PC-9 (cell line): ENCODE measurements at regions not wholly inside any gene's neighbourhood (a gene's known extent, or its start where the extent isn't known, plus 50 kb on each side); places are given as distances from the start of the nearest gene placed in this dataset.

Experiments
- BruUV-seq: library from RNA; stranded (reverse); fragments of 400-500 nt; replicated peaks from 2 replicates; lab custom pipeline; 2021; lab: Mats Ljungman, UMichigan
- CTCF ChIA-PET: fragments of 300-600 bp; sonication (Branson Sonifier 250); formaldehyde crosslinking; loops from one replicate; lab custom pipeline; 2022; ENCODE audit warnings: antibody characterized with exemption; lab: Charles Lee
- POLR2A ChIA-PET: fragments of 300-600 bp; sonication (Branson Sonifier 250); formaldehyde crosslinking; loops from one replicate; lab custom pipeline; 2022; ENCODE audit warnings: antibody characterized with exemption; ENCODE audit not compliant: unreplicated experiment; lab: Charles Lee
- DNase-seq, 2 experiments: peaks; one replicate each; pipeline versions ENCODE4 v3.0.0 to v3.0.0-alpha.2; 2015 to 2022; ENCODE audit warnings: mixed read lengths in 1 of 2
- H2AFZ ChIP-seq: fragments of 200-600 bp; sonication (generic); 2 replicates; pipeline ENCODE4 v1.8.1; 2017; ENCODE audit warnings: antibody characterized with exemption
- H3F3A ChIP-seq: fragments of 200-600 bp; sonication (generic); 2 replicates; pipeline ENCODE4 v1.8.1; 2017; ENCODE audit warnings: antibody characterized with exemption, mild to moderate bottlenecking, low read depth; ENCODE audit not compliant: insufficient read depth
- H3K27ac ChIP-seq: fragments of 200-600 bp; sonication (generic); 2 replicates; pipeline ENCODE4 v1.6.1; 2016; ENCODE audit warnings: mixed run types
- H3K27me3 ChIP-seq: fragments of 200-600 bp; sonication (generic); 2 replicates; pipeline ENCODE4 v1.6.1; 2016; ENCODE audit warnings: low read depth, mixed run types; ENCODE audit not compliant: insufficient read depth
- H3K36me3 ChIP-seq: fragments of 200-600 bp; sonication (generic); 2 replicates; pipeline ENCODE4 v1.6.1; 2016; ENCODE audit warnings: low read depth, mixed run types
- H3K4me1 ChIP-seq: fragments of 200-600 bp; sonication (generic); replicated peaks from 2 replicates; pipeline ENCODE4 v1.6.1; 2016; ENCODE audit warnings: mixed run types; ENCODE audit not compliant: insufficient read depth
- H3K4me2 ChIP-seq: fragments of 200-600 bp; sonication (generic); 2 replicates; pipeline ENCODE4 v1.6.1; 2017; ENCODE audit warnings: mixed run types
- H3K4me3 ChIP-seq: fragments of 200-600 bp; sonication (generic); 2 replicates; pipeline ENCODE4 v1.6.1; 2016; ENCODE audit warnings: mixed run types
- H3K79me2 ChIP-seq: fragments of 200-600 bp; sonication (generic); 2 replicates; pipeline ENCODE4 v1.6.1; 2017; ENCODE audit warnings: low read depth, mixed run types
- H3K9me2 ChIP-seq: fragments of 200-600 bp; sonication (generic); 2 replicates; pipeline ENCODE4 v1.8.1; 2017; ENCODE audit warnings: mild to moderate bottlenecking; ENCODE audit not compliant: insufficient read depth
- H3K9me3 ChIP-seq: fragments of 200-600 bp; sonication (generic); 2 replicates; pipeline ENCODE4 v1.8.1; 2016; ENCODE audit warnings: low read depth; ENCODE audit not compliant: insufficient read depth
- H4K20me1 ChIP-seq: fragments of 200-600 bp; sonication (generic); 2 replicates; pipeline ENCODE4 v1.8.1; 2017; ENCODE audit not compliant: insufficient read depth
- EZH2 ChIP-seq: fragments of 200-600 bp; sonication (generic); IDR thresholded peaks from 2 replicates; pipeline ENCODE4 v1.8.0; 2017; ENCODE audit warnings: antibody characterized with exemption, low read depth
- intact Hi-C: fragments of 100-400 bp; cut with micrococcal nuclease; formaldehyde crosslinking; loops from one replicate; pipeline ENCODE4 v1.10.0; 2022; ENCODE audit not compliant: unreplicated experiment
- TF ChIP-seq, protein P1 (sequence below): fragments of 200-600 bp; sonication (generic); conservative IDR thresholded peaks from 2 replicates; pipeline ENCODE4 v1.6.1; 2017; ENCODE audit warnings: mixed run types, antibody characterized with exemption, mild to moderate bottlenecking, moderate library complexity

DNA sequence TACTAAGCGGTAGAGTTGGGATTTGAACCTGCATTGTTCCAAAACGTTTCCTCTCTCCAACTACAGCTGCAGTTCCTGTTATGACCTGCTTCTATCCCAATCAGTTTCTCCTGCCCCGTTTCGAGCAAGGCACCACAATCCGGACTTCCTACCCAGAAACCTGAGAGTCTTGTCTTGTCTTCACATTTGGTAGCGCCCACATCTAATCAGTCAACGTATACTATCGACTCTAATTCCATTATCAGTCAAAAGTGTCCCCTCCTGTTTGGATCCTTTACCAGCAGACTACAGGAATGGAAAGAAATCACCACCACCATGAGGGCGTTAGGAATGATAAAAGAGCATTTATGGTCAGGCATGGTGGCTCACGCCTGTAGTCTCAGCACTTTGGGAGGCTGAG is 124.6 kb downstream of the AXIN2 start:
- no TSS peak for BruUV-seq
- ChIA-PET CTCF (no interaction called here), POLR2A (no interaction called here)
- Histone ChIP-seq H3K27ac (no peak overlapping the region), H3F3A (no peaks in the 10 kb centered on the region), H3K4me3 (no peak overlapping the region), H3K9me3 (no peaks in the 10 kb centered on the region), H2AFZ (no peak overlapping the region), H3K4me2 (no peak overlapping the region), H4K20me1 (no peaks in the 10 kb centered on the region), H3K27me3 (no peaks in the 10 kb centered on the region), H3K4me1 (no peaks in the 10 kb centered on the region), H3K9me2 (no peaks in the 10 kb centered on the region), H3K36me3 (no peaks in the 10 kb centered on the region), H3K79me2 (no peaks in the 10 kb centered on the region)
- DNase-seq: no peak
- intact Hi-C loops: no loop called here
- TF ChIP-seq, protein P1, sequence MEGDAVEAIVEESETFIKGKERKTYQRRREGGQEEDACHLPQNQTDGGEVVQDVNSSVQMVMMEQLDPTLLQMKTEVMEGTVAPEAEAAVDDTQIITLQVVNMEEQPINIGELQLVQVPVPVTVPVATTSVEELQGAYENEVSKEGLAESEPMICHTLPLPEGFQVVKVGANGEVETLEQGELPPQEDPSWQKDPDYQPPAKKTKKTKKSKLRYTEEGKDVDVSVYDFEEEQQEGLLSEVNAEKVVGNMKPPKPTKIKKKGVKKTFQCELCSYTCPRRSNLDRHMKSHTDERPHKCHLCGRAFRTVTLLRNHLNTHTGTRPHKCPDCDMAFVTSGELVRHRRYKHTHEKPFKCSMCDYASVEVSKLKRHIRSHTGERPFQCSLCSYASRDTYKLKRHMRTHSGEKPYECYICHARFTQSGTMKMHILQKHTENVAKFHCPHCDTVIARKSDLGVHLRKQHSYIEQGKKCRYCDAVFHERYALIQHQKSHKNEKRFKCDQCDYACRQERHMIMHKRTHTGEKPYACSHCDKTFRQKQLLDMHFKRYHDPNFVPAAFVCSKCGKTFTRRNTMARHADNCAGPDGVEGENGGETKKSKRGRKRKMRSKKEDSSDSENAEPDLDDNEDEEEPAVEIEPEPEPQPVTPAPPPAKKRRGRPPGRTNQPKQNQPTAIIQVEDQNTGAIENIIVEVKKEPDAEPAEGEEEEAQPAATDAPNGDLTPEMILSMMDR: no peak
- TF ChIP-seq EZH2: no peak

DNA sequence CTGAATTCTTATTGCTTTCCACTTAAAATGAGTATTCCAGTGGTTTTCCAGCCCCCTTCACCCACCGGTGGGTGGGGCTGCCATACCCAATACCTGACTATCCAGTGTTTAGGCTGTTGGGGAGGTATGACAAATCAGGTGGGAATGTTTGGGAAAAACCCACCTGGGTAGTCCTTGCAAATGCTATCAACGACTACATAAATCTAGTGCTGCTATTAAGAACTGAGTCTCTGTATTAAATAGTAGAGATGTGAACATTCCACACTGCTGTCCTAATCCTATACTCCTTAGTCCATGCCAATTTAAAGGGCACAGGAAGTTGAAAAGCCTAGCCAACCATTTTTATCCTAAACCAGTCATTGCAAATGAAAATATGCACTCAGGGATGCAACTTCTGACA is 126.6 kb downstream of the AXIN2 start:
- no peak overlapping the region for H2AFZ ChIP-seq
- intact Hi-C loops: no loop called here
- H3K4me1 ChIP-seq: no peaks in the 10 kb centered on the region
- H3K27me3 ChIP-seq: no peaks in the 10 kb centered on the region
- BruUV-seq: no TSS peak
- no peaks in the 10 kb centered on the region for H3F3A ChIP-seq
- no peaks in the 10 kb centered on the region for H3K36me3 ChIP-seq
- no peak overlapping the region for H3K4me3 ChIP-seq
- no peaks in the 10 kb centered on the region for H3K9me3 ChIP-seq
- CTCF ChIA-PET: no interaction called here
- H3K9me2 ChIP-seq: no peaks in the 10 kb centered on the region
- TF ChIP-seq, protein P1: no peak
- TF ChIP-seq EZH2: no peak
- no peak for DNase-seq
- no peaks in the 10 kb centered on the region for H4K20me1 ChIP-seq
- H3K27ac ChIP-seq: no peak overlapping the region
- no peaks in the 10 kb centered on the region for H3K79me2 ChIP-seq
- H3K4me2 ChIP-seq: no peak overlapping the region
- POLR2A ChIA-PET: no interaction called here

DNA sequence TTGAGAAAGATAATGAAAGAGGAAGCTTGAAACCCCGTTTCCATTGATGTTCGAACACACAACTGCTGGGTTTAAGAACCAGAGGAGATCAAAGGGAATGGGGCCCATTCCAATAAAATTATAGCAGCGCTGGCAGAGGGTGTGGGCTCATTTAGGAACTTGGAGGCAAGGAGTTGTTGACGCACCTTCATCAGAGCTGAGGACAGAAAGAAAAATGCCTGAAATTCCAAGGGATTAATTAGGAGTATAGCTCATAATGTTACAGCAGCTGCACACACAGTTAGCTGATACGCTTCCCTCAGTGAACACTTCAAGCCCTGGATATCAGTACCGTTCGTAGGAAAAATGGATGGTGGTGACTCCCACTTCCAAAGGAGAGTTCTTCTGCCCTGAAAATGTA is 127.2 kb downstream of the AXIN2 start:
- Histone ChIP-seq H3K4me1 (no peaks in the 10 kb centered on the region), H3K27ac (no peak overlapping the region), H4K20me1 (no peaks in the 10 kb centered on the region), H2AFZ (no peak overlapping the region), H3K9me3 (no peaks in the 10 kb centered on the region), H3F3A (no peaks in the 10 kb centered on the region), H3K4me2 (no peak overlapping the region), H3K9me2 (no peaks in the 10 kb centered on the region), H3K36me3 (no peaks in the 10 kb centered on the region), H3K4me3 (no peak overlapping the region), H3K27me3 (no peaks in the 10 kb centered on the region), H3K79me2 (no peaks in the 10 kb centered on the region)
- DNase-seq: no peak
- ChIA-PET CTCF (no interaction called here), POLR2A (no interaction called here)
- TF ChIP-seq EZH2: no peak
- TF ChIP-seq, protein P1: no peak
- no TSS peak for BruUV-seq
- intact Hi-C loops: no loop called here
